Astrocyte (in vitro differentiated cells and primary cell): ENCODE measurements at regions not wholly inside any gene's neighbourhood (a gene's known extent, or its start where the extent isn't known, plus 50 kb on each side); places are given as distances from the start of the nearest gene placed in this dataset.

Experiments
- DNase-seq: peaks from one replicate; pipeline ENCODE4 v3.0.0-alpha.2; 2010; ENCODE audit warnings: low read depth
- FAIRE-seq: peaks from 2 replicates; lab custom pipeline; 2011; peaks lifted over from hg19 to GRCh38; lab: Jason Lieb, UNC
- H2AFZ ChIP-seq: 2 replicates; pipeline ENCODE4 v1.6.0; 2012; ENCODE audit warnings: low read depth, low read length, inconsistent platforms
- H3K27ac ChIP-seq: 2 replicates; pipeline ENCODE4 v1.5.1; 2011; ENCODE audit warnings: low read depth, low read length, inconsistent platforms
- H3K27me3 ChIP-seq: 2 replicates; pipeline ENCODE4 v1.6.0; 2011; ENCODE audit warnings: low read length, inconsistent platforms; ENCODE audit not compliant: insufficient read depth
- H3K36me3 ChIP-seq: 2 replicates; pipeline ENCODE4 v1.5.1; 2011; ENCODE audit warnings: low read length, inconsistent platforms; ENCODE audit not compliant: insufficient read depth
- H3K4me1 ChIP-seq: 2 replicates; pipeline ENCODE4 v1.5.1; 2011; ENCODE audit warnings: low read length, inconsistent platforms; ENCODE audit not compliant: insufficient read depth
- H3K4me2 ChIP-seq: 2 replicates; pipeline ENCODE4 v1.6.0; 2012; ENCODE audit warnings: low read length, inconsistent platforms
- H3K4me3 ChIP-seq: 2 replicates; pipeline ENCODE4 v1.5.1; 2011; ENCODE audit warnings: low read depth, mild to moderate bottlenecking, low read length, inconsistent platforms; ENCODE audit not compliant: insufficient read depth
- H3K79me2 ChIP-seq: 2 replicates; pipeline ENCODE4 v1.6.0; 2012; ENCODE audit warnings: mild to moderate bottlenecking, low read length, inconsistent platforms; ENCODE audit not compliant: insufficient read depth
- H3K9ac ChIP-seq: 2 replicates; pipeline ENCODE4 v1.6.0; 2012; ENCODE audit warnings: mild to moderate bottlenecking, low read length, inconsistent platforms
- H3K9me3 ChIP-seq: 2 replicates; pipeline ENCODE4 v1.5.1; 2012; ENCODE audit warnings: low read depth, mild to moderate bottlenecking, low read length, inconsistent platforms; ENCODE audit not compliant: insufficient read depth
- H4K20me1 ChIP-seq: 2 replicates; pipeline ENCODE4 v1.6.0; 2012; ENCODE audit warnings: low read length, inconsistent platforms; ENCODE audit not compliant: insufficient read depth
- H3K27ac Mint-ChIP-seq: one replicate; pipeline ENCODE4 v1.8.0; 2021; ENCODE audit warnings: mild to moderate bottlenecking, mixed read lengths; ENCODE audit not compliant: unreplicated experiment
- H3K27me3 Mint-ChIP-seq: one replicate; pipeline ENCODE4 v1.8.0; 2021; ENCODE audit warnings: low read depth, mixed read lengths; ENCODE audit not compliant: unreplicated experiment
- H3K36me3 Mint-ChIP-seq: one replicate; pipeline ENCODE4 v1.8.0; 2021; ENCODE audit warnings: low read depth, mixed read lengths; ENCODE audit not compliant: unreplicated experiment
- H3K4me1 Mint-ChIP-seq: one replicate; pipeline ENCODE4 v1.8.0; 2021; ENCODE audit warnings: low read depth, mixed read lengths; ENCODE audit not compliant: unreplicated experiment
- H3K4me3 Mint-ChIP-seq: one replicate; pipeline ENCODE4 v1.8.0; 2021; ENCODE audit warnings: mild to moderate bottlenecking, moderate library complexity, mixed read lengths; ENCODE audit not compliant: unreplicated experiment
- H3K9me3 Mint-ChIP-seq: one replicate; pipeline ENCODE4 v1.8.0; 2021; ENCODE audit warnings: mild to moderate bottlenecking, mixed read lengths; ENCODE audit not compliant: unreplicated experiment
- EZH2 ChIP-seq: IDR thresholded peaks from 2 replicates; pipeline ENCODE4 v1.6.1; 2012; ENCODE audit warnings: mild to moderate bottlenecking, low read length, inconsistent platforms; ENCODE audit not compliant: insufficient read depth
- TF ChIP-seq, protein P1 (sequence below): IDR thresholded peaks from 2 replicates; pipeline ENCODE4 v1.5.1; 2011; ENCODE audit warnings: low read depth, mild to moderate bottlenecking, inconsistent platforms, low read length, moderate library complexity; ENCODE audit not compliant: insufficient read depth

DNA sequence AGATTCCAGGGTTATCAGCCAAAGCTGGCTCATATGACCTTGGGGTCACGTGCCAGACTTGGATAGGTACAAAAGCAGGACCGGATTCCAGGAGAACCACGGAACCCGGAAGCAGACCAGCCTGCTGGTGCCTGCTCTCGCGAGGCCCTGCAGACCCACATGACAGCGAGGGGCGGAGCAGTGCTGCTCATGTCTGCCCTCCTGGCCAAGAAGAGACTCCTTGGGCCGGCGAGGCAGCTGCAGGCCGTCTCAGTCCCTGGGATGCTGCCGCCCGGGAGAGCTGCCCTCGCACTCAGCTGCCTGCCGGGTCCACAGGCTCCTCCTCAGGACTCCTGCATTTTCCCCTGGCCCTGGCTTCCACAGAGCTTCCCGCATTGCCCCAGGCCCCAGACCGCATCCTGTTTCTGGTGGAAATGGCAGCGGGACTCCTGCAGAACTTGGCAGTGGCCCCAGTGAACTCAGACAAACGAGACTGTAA, 739.5 kb downstream of the SOCS6 start:
- no peak overlapping the region for H3K4me2 ChIP-seq
- H4K20me1 ChIP-seq = no peaks in the 10 kb centered on the region
- H3K9me3 ChIP-seq = no peaks in the 10 kb centered on the region
- DNase-seq (no peak), FAIRE-seq (no peak)
- no peak overlapping the region for H3K4me3 Mint-ChIP-seq
- no peak overlapping the region for H3K27ac ChIP-seq
- no peaks in the 10 kb centered on the region for H3K79me2 ChIP-seq
- H3K27me3 Mint-ChIP-seq = no peaks in the 10 kb centered on the region
- no peak overlapping the region for H3K27ac Mint-ChIP-seq
- no peaks in the 10 kb centered on the region for H3K4me1 ChIP-seq
- H3K36me3 Mint-ChIP-seq = no peaks in the 10 kb centered on the region
- no peaks in the 10 kb centered on the region for H3K27me3 ChIP-seq
- H3K9ac ChIP-seq = no peak overlapping the region
- H3K4me1 Mint-ChIP-seq = no peaks in the 10 kb centered on the region
- H3K9me3 Mint-ChIP-seq = peaks cover 16% of the 10 kb centered on the region
- H2AFZ ChIP-seq = no peak overlapping the region
- no peak overlapping the region for H3K4me3 ChIP-seq
- no peaks in the 10 kb centered on the region for H3K36me3 ChIP-seq
- no peak for TF ChIP-seq EZH2
- TF ChIP-seq, protein P1, sequence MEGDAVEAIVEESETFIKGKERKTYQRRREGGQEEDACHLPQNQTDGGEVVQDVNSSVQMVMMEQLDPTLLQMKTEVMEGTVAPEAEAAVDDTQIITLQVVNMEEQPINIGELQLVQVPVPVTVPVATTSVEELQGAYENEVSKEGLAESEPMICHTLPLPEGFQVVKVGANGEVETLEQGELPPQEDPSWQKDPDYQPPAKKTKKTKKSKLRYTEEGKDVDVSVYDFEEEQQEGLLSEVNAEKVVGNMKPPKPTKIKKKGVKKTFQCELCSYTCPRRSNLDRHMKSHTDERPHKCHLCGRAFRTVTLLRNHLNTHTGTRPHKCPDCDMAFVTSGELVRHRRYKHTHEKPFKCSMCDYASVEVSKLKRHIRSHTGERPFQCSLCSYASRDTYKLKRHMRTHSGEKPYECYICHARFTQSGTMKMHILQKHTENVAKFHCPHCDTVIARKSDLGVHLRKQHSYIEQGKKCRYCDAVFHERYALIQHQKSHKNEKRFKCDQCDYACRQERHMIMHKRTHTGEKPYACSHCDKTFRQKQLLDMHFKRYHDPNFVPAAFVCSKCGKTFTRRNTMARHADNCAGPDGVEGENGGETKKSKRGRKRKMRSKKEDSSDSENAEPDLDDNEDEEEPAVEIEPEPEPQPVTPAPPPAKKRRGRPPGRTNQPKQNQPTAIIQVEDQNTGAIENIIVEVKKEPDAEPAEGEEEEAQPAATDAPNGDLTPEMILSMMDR = no peak

DNA sequence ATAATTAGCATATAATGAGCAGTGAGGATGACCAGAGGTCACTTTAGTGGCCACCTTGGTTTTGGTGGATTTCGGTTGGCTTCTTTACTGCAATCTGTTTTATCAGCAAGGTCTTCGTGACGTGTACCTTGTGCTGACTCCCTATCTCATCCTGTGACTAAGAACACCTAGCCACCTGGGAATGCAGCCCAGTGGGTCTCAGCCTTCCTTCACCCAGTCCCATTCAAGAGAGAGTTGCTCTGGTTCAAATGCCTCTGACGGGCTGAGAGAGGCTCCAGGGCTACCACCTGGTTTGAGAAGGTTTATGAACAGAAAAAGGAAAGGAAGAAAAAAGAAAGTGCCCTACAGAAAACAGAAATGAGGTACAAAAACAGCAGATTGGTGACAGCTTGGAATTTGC, 738.7 kb downstream of the SOCS6 start:
- FAIRE-seq (no peak), DNase-seq (no peak)
- Mint-ChIP-seq H3K4me3 (no peak overlapping the region), H3K4me1 (no peaks in the 10 kb centered on the region), H3K36me3 (no peaks in the 10 kb centered on the region), H3K9me3 (peaks cover 12% of the 10 kb centered on the region), H3K27me3 (no peaks in the 10 kb centered on the region), H3K27ac (no peak overlapping the region)
- H3K27ac ChIP-seq = no peak overlapping the region
- no peaks in the 10 kb centered on the region for H3K27me3 ChIP-seq
- no peaks in the 10 kb centered on the region for H3K4me1 ChIP-seq
- no peaks in the 10 kb centered on the region for H4K20me1 ChIP-seq
- no peak overlapping the region for H3K9ac ChIP-seq
- no peaks in the 10 kb centered on the region for H3K9me3 ChIP-seq
- no peak overlapping the region for H3K4me3 ChIP-seq
- H2AFZ ChIP-seq = no peak overlapping the region
- no peak overlapping the region for H3K4me2 ChIP-seq
- TF ChIP-seq EZH2 = no peak
- no peaks in the 10 kb centered on the region for H3K36me3 ChIP-seq
- no peaks in the 10 kb centered on the region for H3K79me2 ChIP-seq

DNA sequence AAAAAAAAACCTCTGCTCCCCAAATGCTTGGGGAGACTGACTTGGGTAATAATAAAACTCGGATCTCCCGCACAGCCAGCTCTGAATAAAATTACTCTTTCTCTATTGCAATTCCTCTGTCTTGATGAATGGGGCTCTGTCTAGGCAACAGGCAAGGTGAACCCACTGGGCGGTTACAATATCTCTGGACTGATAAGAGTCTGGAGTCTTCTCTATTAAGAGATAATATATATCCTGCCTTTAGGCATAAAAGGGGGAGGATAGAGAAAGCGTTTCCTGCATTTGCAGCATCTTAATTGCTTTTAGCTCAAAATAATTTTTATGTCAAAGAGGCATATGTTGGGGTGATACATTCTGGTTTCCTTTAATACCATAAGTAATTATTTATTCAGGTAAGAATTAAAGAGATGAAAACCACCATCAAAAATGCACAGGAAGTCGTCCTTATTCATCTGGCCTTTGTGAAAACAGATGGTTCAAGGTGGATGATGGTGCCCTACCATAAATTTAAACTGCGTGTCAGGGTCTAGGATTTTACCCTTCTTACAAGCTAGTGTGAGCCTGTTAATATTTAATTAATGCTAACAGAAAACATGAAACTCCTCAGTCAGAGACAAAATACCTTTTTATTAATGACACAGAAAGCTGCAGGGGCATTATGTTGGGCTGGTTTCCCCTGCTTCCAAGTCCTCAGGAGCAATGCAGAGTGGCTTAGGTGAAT, 736.8 kb downstream of the SOCS6 start:
- TF ChIP-seq, protein P1 = no peak
- TF ChIP-seq EZH2 = no peak
- no peak overlapping the region for H3K4me3 Mint-ChIP-seq
- H3K4me3 ChIP-seq = no peak overlapping the region
- peaks cover 10% of the 10 kb centered on the region for H3K9me3 Mint-ChIP-seq
- no peak overlapping the region for H2AFZ ChIP-seq
- FAIRE-seq (no peak), DNase-seq (no peak)
- no peaks in the 10 kb centered on the region for H3K36me3 ChIP-seq
- no peaks in the 10 kb centered on the region for H3K4me1 Mint-ChIP-seq
- no peaks in the 10 kb centered on the region for H3K4me1 ChIP-seq
- no peak overlapping the region for H3K4me2 ChIP-seq
- H3K27ac Mint-ChIP-seq = no peak overlapping the region
- no peak overlapping the region for H3K27ac ChIP-seq
- no peaks in the 10 kb centered on the region for H3K27me3 ChIP-seq
- H3K9ac ChIP-seq = no peak overlapping the region
- H3K9me3 ChIP-seq = no peaks in the 10 kb centered on the region
- no peaks in the 10 kb centered on the region for H4K20me1 ChIP-seq
- H3K36me3 Mint-ChIP-seq = no peaks in the 10 kb centered on the region
- H3K27me3 Mint-ChIP-seq = no peaks in the 10 kb centered on the region
- no peaks in the 10 kb centered on the region for H3K79me2 ChIP-seq
